ENCODE measurements at regions not wholly inside any gene's neighbourhood (a gene's known extent, or its start where the extent isn't known, plus 50 kb on each side); places are given as distances from the start of the nearest gene placed in this dataset.

- no peak overlapping the region for H3K27ac ChIP-seq (ENCODE audit: low read depth, low read length)
- peaks cover 32% of the 10 kb centered on the region for H3K4me1 ChIP-seq (ENCODE audit: control insufficient read depth, insufficient read depth, low read length)
- H3K9ac ChIP-seq (ENCODE audit: low read length), result no peak overlapping the region
- no peaks in the 10 kb centered on the region for H3K9me3 ChIP-seq (ENCODE audit: control insufficient read depth, insufficient read depth, low read depth, low read length)
- H3K4me3 ChIP-seq (ENCODE audit: low read depth, low read length), result no peak overlapping the region
- H3K27me3 ChIP-seq (ENCODE audit: control insufficient read depth, insufficient read depth, low read length), result no peaks in the 10 kb centered on the region
- H3K36me3 ChIP-seq (ENCODE audit: control insufficient read depth, insufficient read depth, low read length), result no peaks in the 10 kb centered on the region
Observed at GRCh38 chr5:58403822-58404433, 56.0 kb downstream of the PLK2 start.

- H3K4me1 ChIP-seq (ENCODE audit: control insufficient read depth, insufficient read depth, low read length), result peaks cover 21% of the 10 kb centered on the region
- H3K36me3 ChIP-seq (ENCODE audit: control insufficient read depth, insufficient read depth, low read length), result no peaks in the 10 kb centered on the region
- no peaks in the 10 kb centered on the region for H3K27me3 ChIP-seq (ENCODE audit: control insufficient read depth, insufficient read depth, low read length)
- H3K27ac ChIP-seq (ENCODE audit: low read depth, low read length), result no peak overlapping the region
- no peak overlapping the region for H3K9ac ChIP-seq (ENCODE audit: low read length)
- H3K4me3 ChIP-seq (ENCODE audit: low read depth, low read length), result no peak overlapping the region
- H3K9me3 ChIP-seq (ENCODE audit: control insufficient read depth, insufficient read depth, low read depth, low read length), result no peaks in the 10 kb centered on the region
Observed at GRCh38 chr5:58401701-58402100, 58.2 kb downstream of the PLK2 start.

DNA sequence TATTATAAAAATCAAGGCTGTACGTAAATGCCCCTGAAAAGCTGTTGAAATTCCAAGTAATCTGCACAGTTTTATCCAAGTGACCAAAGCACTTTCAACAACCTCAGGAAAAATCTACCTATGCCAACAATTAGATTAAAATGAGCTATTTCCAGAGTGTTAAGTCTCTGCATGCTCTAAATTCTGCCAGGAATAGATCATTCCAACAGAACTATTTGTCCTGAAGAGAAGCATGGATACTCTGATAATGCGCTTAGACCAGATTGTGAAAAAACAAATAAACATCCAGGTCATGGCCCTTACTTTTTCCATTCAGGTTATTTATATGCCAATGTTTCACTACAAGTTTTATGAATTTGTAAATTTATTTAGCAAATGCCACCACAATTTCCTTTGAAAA lies 59.1 kb downstream of the PLK2 start:
- peaks cover 11% of the 10 kb centered on the region for H3K4me1 ChIP-seq (ENCODE audit: control insufficient read depth, insufficient read depth, low read length)

GRCh38 chr5:58399951-58400350 lies 59.9 kb downstream of the PLK2 start:
- H3K27ac ChIP-seq (ENCODE audit: low read depth, low read length), result no peak overlapping the region
- no peaks in the 10 kb centered on the region for H3K9me3 ChIP-seq (ENCODE audit: control insufficient read depth, insufficient read depth, low read depth, low read length)
- H3K9ac ChIP-seq (ENCODE audit: low read length), result no peak overlapping the region
- no peaks in the 10 kb centered on the region for H3K27me3 ChIP-seq (ENCODE audit: control insufficient read depth, insufficient read depth, low read length)
- H3K4me3 ChIP-seq (ENCODE audit: low read depth, low read length), result no peak overlapping the region
- H3K4me1 ChIP-seq (ENCODE audit: control insufficient read depth, insufficient read depth, low read length), result peaks cover 3% of the 10 kb centered on the region; the same call in 1 of the 2 replicates
- H3K36me3 ChIP-seq (ENCODE audit: control insufficient read depth, insufficient read depth, low read length), result no peaks in the 10 kb centered on the region

More for the DNA sequence above, 59.1 kb downstream of the PLK2 start:
- Histone ChIP-seq H3K27ac (ENCODE audit: low read depth, low read length) (no peak overlapping the region), H3K36me3 (ENCODE audit: control insufficient read depth, insufficient read depth, low read length) (no peaks in the 10 kb centered on the region), H3K9ac (ENCODE audit: low read length) (no peak overlapping the region), H3K4me3 (ENCODE audit: low read depth, low read length) (no peak overlapping the region), H3K27me3 (ENCODE audit: control insufficient read depth, insufficient read depth, low read length) (no peaks in the 10 kb centered on the region), H3K9me3 (ENCODE audit: control insufficient read depth, insufficient read depth, low read depth, low read length) (no peaks in the 10 kb centered on the region)

- H3K36me3 ChIP-seq (ENCODE audit: control insufficient read depth, insufficient read depth, low read length), result no peaks in the 10 kb centered on the region
- peaks cover 6% of the 10 kb centered on the region; the same call in 1 of the 2 replicates for H3K9me3 ChIP-seq (ENCODE audit: control insufficient read depth, insufficient read depth, low read depth, low read length)
- H3K27me3 ChIP-seq (ENCODE audit: control insufficient read depth, insufficient read depth, low read length), result no peaks in the 10 kb centered on the region
- H3K4me3 ChIP-seq (ENCODE audit: low read depth, low read length), result no peak overlapping the region
- H3K4me1 ChIP-seq (ENCODE audit: control insufficient read depth, insufficient read depth, low read length), result 0 out of 2 replicates have a peak, but pooled peaks cover 3% of the 10 kb centered on the region
- no peak overlapping the region for H3K9ac ChIP-seq (ENCODE audit: low read length)
- H3K27ac ChIP-seq (ENCODE audit: low read depth, low read length), result no peak overlapping the region
Observed at GRCh38 chr5:58394339-58394738, 65.5 kb downstream of the PLK2 start.

- Histone ChIP-seq H3K36me3 (ENCODE audit: control insufficient read depth, insufficient read depth, low read length) (no peaks in the 10 kb centered on the region), H3K4me1 (ENCODE audit: control insufficient read depth, insufficient read depth, low read length) (0 out of 2 replicates have a peak, but pooled peaks cover 3% of the 10 kb centered on the region), H3K27me3 (ENCODE audit: control insufficient read depth, insufficient read depth, low read length) (no peaks in the 10 kb centered on the region), H3K4me3 (ENCODE audit: low read depth, low read length) (no peak overlapping the region), H3K9ac (ENCODE audit: low read length) (no peak overlapping the region), H3K27ac (ENCODE audit: low read depth, low read length) (no peak overlapping the region), H3K9me3 (ENCODE audit: control insufficient read depth, insufficient read depth, low read depth, low read length) (peaks cover 6% of the 10 kb centered on the region; the same call in 1 of the 2 replicates)
Observed at GRCh38 chr5:58393716-58394115, 66.2 kb downstream of the PLK2 start.

- no peak overlapping the region for H3K27ac ChIP-seq (ENCODE audit: low read depth, low read length)
- H3K9ac ChIP-seq (ENCODE audit: low read length), result no peak overlapping the region
- H3K4me1 ChIP-seq (ENCODE audit: control insufficient read depth, insufficient read depth, low read length), result 0 out of 2 replicates have a peak, but pooled peaks cover 3% of the 10 kb centered on the region
- H3K27me3 ChIP-seq (ENCODE audit: control insufficient read depth, insufficient read depth, low read length), result no peaks in the 10 kb centered on the region
- no peaks in the 10 kb centered on the region for H3K36me3 ChIP-seq (ENCODE audit: control insufficient read depth, insufficient read depth, low read length)
- no peak overlapping the region for H3K4me3 ChIP-seq (ENCODE audit: low read depth, low read length)
- peaks cover 6% of the 10 kb centered on the region; the same call in 1 of the 2 replicates for H3K9me3 ChIP-seq (ENCODE audit: control insufficient read depth, insufficient read depth, low read depth, low read length)
Observed at GRCh38 chr5:58392496-58392895, 67.4 kb downstream of the PLK2 start.

DNA sequence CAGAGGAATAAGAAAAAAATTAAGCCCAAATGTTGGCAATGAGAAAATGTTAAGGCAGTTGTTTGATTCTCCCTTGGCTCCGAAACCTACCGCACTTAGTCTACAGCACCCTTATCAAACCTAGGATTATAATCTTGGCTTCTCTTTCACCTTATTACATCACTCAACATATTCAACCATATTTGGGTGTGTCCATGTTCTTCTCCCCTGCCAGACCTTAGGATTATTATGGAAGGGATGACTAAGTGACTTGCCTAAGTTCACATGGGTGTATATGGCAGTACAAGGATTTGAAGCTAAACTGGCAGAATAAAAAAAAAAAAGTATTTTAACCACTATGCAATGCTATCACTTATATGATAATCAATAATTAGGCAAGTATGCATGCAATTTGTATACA lies 76.4 kb downstream of the PLK2 start:
- H3K4me3 ChIP-seq (ENCODE audit: low read depth, low read length), result no peak overlapping the region
- peaks cover 34% of the 10 kb centered on the region for H3K9me3 ChIP-seq (ENCODE audit: control insufficient read depth, insufficient read depth, low read depth, low read length)
- H3K27me3 ChIP-seq (ENCODE audit: control insufficient read depth, insufficient read depth, low read length), result no peaks in the 10 kb centered on the region
- no peaks in the 10 kb centered on the region for H3K4me1 ChIP-seq (ENCODE audit: control insufficient read depth, insufficient read depth, low read length)
- H3K36me3 ChIP-seq (ENCODE audit: control insufficient read depth, insufficient read depth, low read length), result no peaks in the 10 kb centered on the region
- H3K9ac ChIP-seq (ENCODE audit: low read length), result no peak overlapping the region
- no peak overlapping the region for H3K27ac ChIP-seq (ENCODE audit: low read depth, low read length)

- no peaks in the 10 kb centered on the region for H3K36me3 ChIP-seq (ENCODE audit: control insufficient read depth, insufficient read depth, low read length)
- H3K9ac ChIP-seq (ENCODE audit: low read length), result no peak overlapping the region
- H3K4me1 ChIP-seq (ENCODE audit: control insufficient read depth, insufficient read depth, low read length), result no peaks in the 10 kb centered on the region
- no peaks in the 10 kb centered on the region for H3K27me3 ChIP-seq (ENCODE audit: control insufficient read depth, insufficient read depth, low read length)
- no peak overlapping the region for H3K27ac ChIP-seq (ENCODE audit: low read depth, low read length)
- peaks cover 42% of the 10 kb centered on the region for H3K9me3 ChIP-seq (ENCODE audit: control insufficient read depth, insufficient read depth, low read depth, low read length)
- H3K4me3 ChIP-seq (ENCODE audit: low read depth, low read length), result no peak overlapping the region
Observed at GRCh38 chr5:58382131-58382534, 77.8 kb downstream of the PLK2 start.

GRCh38 chr5:58381566-58381965 lies 78.3 kb downstream of the PLK2 start:
- no peak overlapping the region for H3K9ac ChIP-seq (ENCODE audit: low read length)
- H3K27ac ChIP-seq (ENCODE audit: low read depth, low read length), result no peak overlapping the region
- H3K4me3 ChIP-seq (ENCODE audit: low read depth, low read length), result no peak overlapping the region
- H3K9me3 ChIP-seq (ENCODE audit: control insufficient read depth, insufficient read depth, low read depth, low read length), result peaks cover 42% of the 10 kb centered on the region
- no peaks in the 10 kb centered on the region for H3K27me3 ChIP-seq (ENCODE audit: control insufficient read depth, insufficient read depth, low read length)
- no peaks in the 10 kb centered on the region for H3K4me1 ChIP-seq (ENCODE audit: control insufficient read depth, insufficient read depth, low read length)
- no peaks in the 10 kb centered on the region for H3K36me3 ChIP-seq (ENCODE audit: control insufficient read depth, insufficient read depth, low read length)

DNA sequence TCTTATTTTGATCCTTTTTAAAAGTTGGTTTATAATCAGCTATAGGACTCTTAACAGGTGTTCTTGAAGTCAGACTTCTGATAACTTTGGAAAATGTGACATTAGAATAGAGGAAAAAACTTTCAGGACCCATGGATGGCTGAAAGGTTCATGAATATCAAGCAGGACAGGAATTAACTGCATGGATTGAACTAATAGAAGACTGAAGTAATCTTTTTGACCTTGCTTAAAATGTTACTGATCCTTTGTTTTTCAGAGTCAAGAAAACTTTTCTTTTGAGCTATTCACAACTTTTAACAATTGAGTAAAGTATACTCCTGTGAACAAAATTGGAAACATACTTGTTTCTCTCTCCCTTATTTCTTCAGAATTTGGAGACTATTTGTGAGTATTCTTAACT lies 79.2 kb downstream of the PLK2 start:
- H3K9ac ChIP-seq (ENCODE audit: low read length), result no peak overlapping the region
- H3K4me3 ChIP-seq (ENCODE audit: low read depth, low read length), result no peak overlapping the region
- H3K27ac ChIP-seq (ENCODE audit: low read depth, low read length), result no peak overlapping the region
- no peaks in the 10 kb centered on the region for H3K36me3 ChIP-seq (ENCODE audit: control insufficient read depth, insufficient read depth, low read length)
- H3K9me3 ChIP-seq (ENCODE audit: control insufficient read depth, insufficient read depth, low read depth, low read length), result peaks cover 42% of the 10 kb centered on the region
- no peaks in the 10 kb centered on the region for H3K4me1 ChIP-seq (ENCODE audit: control insufficient read depth, insufficient read depth, low read length)
- no peaks in the 10 kb centered on the region for H3K27me3 ChIP-seq (ENCODE audit: control insufficient read depth, insufficient read depth, low read length)
